Right renal pelvis (tissue), 4 donors: ENCODE measurements at regions not wholly inside any gene's neighbourhood (a gene's known extent, or its start where the extent isn't known, plus 50 kb on each side); places are given as distances from the start of the nearest gene placed in this dataset.

Experiments used
- DNase-seq, 4 donors: peaks; one replicate each; pipeline ENCODE4 v3.0.0-alpha.2; 2013; ENCODE audit warnings: low read depth in 4 of 4, low spot score in 3 of 4, missing footprints in 1 of 4

- no peak for DNase-seq
Measured at GRCh38 chr1:212221801-212222200, 63.4 kb upstream of the PPP2R5A start.

GRCh38 chr1:212224102-212224501 is 61.1 kb upstream of the PPP2R5A start:
- no peak for DNase-seq

GRCh38 chr1:212225416-212225815 is 59.8 kb upstream of the PPP2R5A start:
- DNase-seq = no peak

GRCh38 chr1:212225871-212226302 is 59.3 kb upstream of the PPP2R5A start:
- DNase-seq = no peak

- DNase-seq = no peak
Measured at GRCh38 chr1:212226467-212226866, 58.7 kb upstream of the PPP2R5A start.

- DNase-seq = no peak
Measured at GRCh38 chr1:212228076-212228475, 57.1 kb upstream of the PPP2R5A start.

- no peak for DNase-seq
Measured at GRCh38 chr1:212228591-212229119, 56.6 kb upstream of the PPP2R5A start.

- no peak for DNase-seq
Measured at GRCh38 chr1:212229654-212230053, 55.6 kb upstream of the PPP2R5A start.

GRCh38 chr1:212230329-212230728 is 54.9 kb upstream of the PPP2R5A start:
- no peak for DNase-seq

- no peak for DNase-seq
Measured at GRCh38 chr1:212231372-212231771, 53.8 kb upstream of the PPP2R5A start.

- no peak for DNase-seq
Measured at GRCh38 chr1:212232090-212232489, 53.1 kb upstream of the PPP2R5A start.

- no peak for DNase-seq
Measured at GRCh38 chr1:212233321-212233720, 51.9 kb upstream of the PPP2R5A start.

- DNase-seq = no peak
Measured at GRCh38 chr1:212234431-212235395, 50.5 kb upstream of the PPP2R5A start.
